CD4-positive, alpha-beta memory T cell (primary cell): ENCODE measurements at regions not wholly inside any gene's neighbourhood (a gene's known extent, or its start where the extent isn't known, plus 50 kb on each side); places are given as distances from the start of the nearest gene placed in this dataset.
"Not testable (repeated sequence)": the region's sequence is repeated elsewhere in the genome, so short reads cannot be mapped to it uniquely, and the experiment has no call there.

Experiments
- CTCF ChIA-PET: fragments of 350-600 bp; sonication (Branson Sonifier 250); formaldehyde crosslinking; loops from one replicate; lab custom pipeline; 2021; ENCODE audit warnings: inconsistent platforms; ENCODE audit not compliant: partially characterized antibody; lab: Charles Lee
- POLR2A ChIA-PET: fragments of 350-600 bp; sonication (Branson Sonifier 250); formaldehyde crosslinking; loops from one replicate; lab custom pipeline; 2021; ENCODE audit not compliant: partially characterized antibody; lab: Charles Lee
- DNase-seq, 5 donors: peaks; one replicate each; pipeline versions ENCODE4 v3.0.0 to v3.0.0-alpha.2; 2020 to 2022; ENCODE audit warnings: mixed read lengths in 1 of 5
- H3K27ac ChIP-seq: one replicate; pipeline ENCODE4 v1.7.0; 2013; ENCODE audit warnings: low read depth, low read length
- H3K27me3 ChIP-seq: 2 replicates; pipeline ENCODE4 v1.7.0; 2013; ENCODE audit warnings: mild to moderate bottlenecking, low read length, moderate library complexity; ENCODE audit not compliant: insufficient read depth
- H3K36me3 ChIP-seq: 2 replicates; pipeline ENCODE4 v1.7.0; 2013; ENCODE audit warnings: mild to moderate bottlenecking, low read length, moderate library complexity; ENCODE audit not compliant: insufficient read depth
- H3K4me1 ChIP-seq: 2 replicates; pipeline ENCODE4 v1.7.0; 2013; ENCODE audit warnings: mild to moderate bottlenecking, low read length, moderate library complexity; ENCODE audit not compliant: insufficient read depth
- H3K4me3 ChIP-seq, 2 donors: one replicate each; pipeline ENCODE4 v1.7.0; 2013; ENCODE audit warnings: low read length in 2 of 2, mild to moderate bottlenecking in 1 of 2
- H3K9me3 ChIP-seq, 2 donors: one replicate each; pipeline ENCODE4 v1.7.0; 2013; ENCODE audit warnings: low read length in 2 of 2, control low read depth in 1 of 2; ENCODE audit not compliant: control insufficient read depth in 1 of 2
- H3K27ac Mint-ChIP-seq, 7 donors: one replicate each; pipeline ENCODE4 v1.8.0; 2020 to 2021; ENCODE audit warnings: mixed read lengths in 7 of 7, mild to moderate bottlenecking in 6 of 7, inconsistent platforms in 3 of 7, moderate library complexity in 3 of 7
- H3K27me3 Mint-ChIP-seq, 2 donors: one replicate each; pipeline ENCODE4 v1.8.0; 2020 to 2021; ENCODE audit warnings: mixed read lengths in 2 of 2
- H3K36me3 Mint-ChIP-seq, 2 donors: one replicate each; pipeline ENCODE4 v1.8.0; 2020 to 2021; ENCODE audit warnings: mixed read lengths in 2 of 2, inconsistent platforms in 1 of 2, mild to moderate bottlenecking in 1 of 2
- H3K4me1 Mint-ChIP-seq, 4 donors: one replicate each; pipeline ENCODE4 v1.8.0; 2020 to 2021; ENCODE audit warnings: mixed read lengths in 4 of 4, mild to moderate bottlenecking in 1 of 4
- H3K4me3 Mint-ChIP-seq, 8 donors: one replicate each; pipeline ENCODE4 v1.8.0; 2020 to 2021; ENCODE audit warnings: mixed read lengths in 8 of 8, mild to moderate bottlenecking in 7 of 8, moderate library complexity in 6 of 8, inconsistent platforms in 3 of 8
- H3K9me3 Mint-ChIP-seq, 8 donors: one replicate each; pipeline ENCODE4 v1.8.0; 2020 to 2021; ENCODE audit warnings: mixed read lengths in 8 of 8, mild to moderate bottlenecking in 5 of 8, inconsistent platforms in 3 of 8, moderate library complexity in 1 of 8
- intact Hi-C: fragments of 100-400 bp; cut with micrococcal nuclease; formaldehyde crosslinking; loops from one replicate; pipeline ENCODE4 v1.15.1; 2023

DNA sequence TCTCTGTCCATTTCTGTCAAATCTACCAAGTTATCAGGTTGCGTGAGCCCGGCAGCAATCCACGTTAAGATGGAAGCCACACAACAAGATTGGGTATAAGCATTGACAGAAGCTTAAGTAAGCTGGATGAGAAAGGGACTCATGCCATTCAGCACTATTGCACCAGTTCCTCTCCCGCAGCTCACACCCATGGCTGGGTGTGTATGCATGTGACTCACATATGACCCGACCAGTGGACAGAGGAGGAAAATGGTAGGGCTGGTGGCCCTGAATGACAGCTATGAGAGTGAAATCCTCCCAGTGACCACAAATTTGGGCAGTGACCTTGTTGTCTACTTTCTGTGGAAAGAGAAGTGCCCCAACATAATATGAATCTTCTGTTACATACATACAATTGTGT, 113.5 kb downstream of the OTOR start:
- no peaks in the 10 kb centered on the region for H3K36me3 Mint-ChIP-seq

DNA sequence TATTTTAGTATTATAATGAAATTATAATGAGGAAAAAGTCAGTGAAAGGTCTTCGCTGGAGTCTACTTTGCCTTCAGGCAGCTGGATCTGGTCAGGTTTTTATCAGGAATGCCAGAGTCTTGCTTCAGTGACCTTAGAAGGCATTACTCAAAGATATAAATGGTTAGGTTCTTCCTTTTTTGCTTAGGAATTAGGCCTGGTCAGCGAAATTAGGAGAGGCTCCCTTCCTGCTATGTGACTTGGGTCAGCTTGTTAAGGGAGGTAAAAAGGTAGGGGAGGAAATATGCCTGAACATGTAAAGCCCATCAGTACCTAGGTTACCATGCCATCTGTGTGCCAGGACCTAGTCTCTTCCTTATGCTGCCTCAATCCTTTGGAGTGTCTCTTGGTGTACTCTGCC, 115.1 kb downstream of the OTOR start:
- intact Hi-C loops: no loop called here
- H3K27me3 Mint-ChIP-seq: peaks cover 3 to 4% of the 10 kb centered on the region in 2 donors
- Histone ChIP-seq H3K4me3 (no peak overlapping the region), H3K27ac (no peak overlapping the region), H3K4me1 (no peaks in the 10 kb centered on the region), H3K36me3 (no peaks in the 10 kb centered on the region), H3K27me3 (peaks cover 5% of the 10 kb centered on the region), H3K9me3 (no peaks in the 10 kb centered on the region)
- no peak for DNase-seq
- POLR2A ChIA-PET: no interaction called here
- H3K4me3 Mint-ChIP-seq: no peak overlapping the region
- no peaks in the 10 kb centered on the region for H3K4me1 Mint-ChIP-seq
- no peak overlapping the region for H3K27ac Mint-ChIP-seq
- CTCF ChIA-PET: no interaction called here
- H3K36me3 Mint-ChIP-seq: no peaks in the 10 kb centered on the region
- peaks cover 0 to 7% (median 0%) of the 10 kb centered on the region in 8 donors for H3K9me3 Mint-ChIP-seq

More for the DNA sequence above, 113.5 kb downstream of the OTOR start:
- intact Hi-C loops: no loop called here
- POLR2A ChIA-PET: no interaction called here
- no peak overlapping the region for H3K4me3 Mint-ChIP-seq
- CTCF ChIA-PET: interaction anchor here (1.1 kb wide), 1 partner anchor 40 kb away, joined by 3 read pairs; no protein-coding TSS in a partner anchor
- DNase-seq: no peak
- H3K27ac Mint-ChIP-seq: no peak overlapping the region
- no peaks in the 10 kb centered on the region for H3K36me3 ChIP-seq
- H3K27me3 Mint-ChIP-seq: peaks cover 4 to 9% of the 10 kb centered on the region in 2 donors
- H3K9me3 Mint-ChIP-seq: peaks cover 0 to 17% (median 2%) of the 10 kb centered on the region in 8 donors
- H3K27ac ChIP-seq: no peak overlapping the region
- H3K9me3 ChIP-seq: no peaks in the 10 kb centered on the region
- H3K4me1 Mint-ChIP-seq: no peaks in the 10 kb centered on the region
- peaks cover 5% of the 10 kb centered on the region for H3K27me3 ChIP-seq
- no peak overlapping the region for H3K4me3 ChIP-seq
- no peaks in the 10 kb centered on the region for H3K4me1 ChIP-seq

DNA sequence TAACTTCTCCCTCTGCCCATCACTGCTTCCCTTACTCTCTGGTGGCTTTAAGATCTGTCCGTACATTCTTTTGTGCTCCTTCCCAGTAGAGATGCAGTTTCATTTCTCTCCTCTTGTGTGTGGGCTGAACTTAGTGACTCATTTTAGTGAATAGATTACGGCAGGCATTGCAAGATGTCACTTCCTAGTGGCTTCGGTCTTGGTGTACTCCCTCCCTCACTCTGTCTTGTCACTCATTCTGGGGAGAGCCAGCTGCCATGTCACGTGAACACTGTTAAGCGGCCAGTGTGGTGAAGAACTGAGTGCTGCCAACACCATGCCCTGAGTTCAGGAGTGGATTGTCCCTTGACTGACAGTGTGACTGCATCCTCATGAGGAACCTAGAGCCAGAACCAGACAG, 115.9 kb downstream of the OTOR start:
- intact Hi-C loops: no loop called here
- no peak for DNase-seq
- H3K4me1 Mint-ChIP-seq: no peaks in the 10 kb centered on the region

DNA sequence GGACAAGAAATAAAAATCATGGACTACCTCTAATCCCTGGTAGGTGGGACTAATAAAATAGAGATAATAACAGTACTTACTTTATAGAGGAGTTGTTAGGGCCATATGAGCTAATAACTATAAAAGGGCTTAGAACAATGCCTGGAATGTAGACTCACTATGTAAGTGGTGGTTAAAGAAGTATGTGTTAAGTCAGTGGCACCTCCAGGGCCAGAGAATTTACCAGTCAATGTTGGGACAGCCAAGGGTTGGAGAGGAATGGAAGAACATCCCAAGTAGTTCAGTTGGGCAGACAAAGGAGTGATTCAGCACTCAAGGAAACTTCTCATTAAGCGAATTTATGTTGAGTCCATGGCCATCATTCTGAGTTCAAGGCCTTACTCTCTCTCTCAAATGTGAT, 116.8 kb downstream of the OTOR start:
- H3K9me3 ChIP-seq: no peaks in the 10 kb centered on the region
- H3K4me1 ChIP-seq: no peaks in the 10 kb centered on the region
- ChIA-PET CTCF (no interaction called here), POLR2A (no interaction called here)
- no peaks in the 10 kb centered on the region for H3K36me3 ChIP-seq
- no peak for DNase-seq
- H3K4me3 ChIP-seq: no peak overlapping the region
- Mint-ChIP-seq H3K27me3 (peaks cover 0 to 2% of the 10 kb centered on the region in 2 donors), H3K9me3 (peaks cover 0 to 7% (median 0%) of the 10 kb centered on the region in 8 donors), H3K4me3 (no peak overlapping the region), H3K4me1 (no peaks in the 10 kb centered on the region), H3K27ac (no peak overlapping the region), H3K36me3 (no peaks in the 10 kb centered on the region)
- no peak overlapping the region for H3K27ac ChIP-seq
- no peaks in the 10 kb centered on the region for H3K27me3 ChIP-seq
- intact Hi-C loops: no loop called here

More for the DNA sequence above, 115.9 kb downstream of the OTOR start:
- Histone ChIP-seq H3K9me3 (no peaks in the 10 kb centered on the region), H3K27me3 (no peaks in the 10 kb centered on the region), H3K27ac (no peak overlapping the region), H3K4me1 (no peaks in the 10 kb centered on the region), H3K36me3 (no peaks in the 10 kb centered on the region), H3K4me3 (no peak overlapping the region)
- no peak overlapping the region for H3K27ac Mint-ChIP-seq
- H3K4me3 Mint-ChIP-seq: no peak overlapping the region
- H3K9me3 Mint-ChIP-seq: peaks cover 0 to 7% (median 0%) of the 10 kb centered on the region in 8 donors
- ChIA-PET POLR2A (no interaction called here), CTCF (no interaction called here)
- H3K36me3 Mint-ChIP-seq: no peaks in the 10 kb centered on the region
- H3K27me3 Mint-ChIP-seq: peaks cover 0 to 2% of the 10 kb centered on the region in 2 donors

DNA sequence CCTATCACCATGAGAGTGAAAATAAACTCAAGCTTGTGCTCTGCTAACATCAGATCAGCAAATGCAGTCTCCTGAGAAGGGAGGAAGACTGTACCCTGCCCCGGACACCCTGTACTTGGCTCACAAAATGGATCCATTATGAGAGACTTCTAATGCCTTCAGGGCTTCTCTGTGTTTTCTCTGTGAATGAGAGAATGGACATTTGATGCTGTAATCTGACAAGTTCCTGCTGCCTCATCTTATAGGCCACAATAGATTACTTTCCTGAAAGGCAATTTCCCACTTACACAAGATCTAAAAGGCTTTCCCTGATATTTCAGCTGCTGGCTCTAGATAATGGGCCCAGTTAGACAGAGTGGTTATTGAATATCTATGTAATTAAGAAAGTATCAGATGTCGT, 117.2 kb downstream of the OTOR start:
- intact Hi-C loops: no loop called here
- DNase-seq: no peak
- H3K27me3 ChIP-seq: no peaks in the 10 kb centered on the region
- ChIA-PET CTCF (no interaction called here), POLR2A (no interaction called here)
- H3K36me3 Mint-ChIP-seq: no peaks in the 10 kb centered on the region
- peaks cover 0 to 7% (median 0%) of the 10 kb centered on the region in 8 donors for H3K9me3 Mint-ChIP-seq
- no peak overlapping the region for H3K27ac Mint-ChIP-seq
- no peak overlapping the region for H3K4me3 ChIP-seq
- no peak overlapping the region for H3K4me3 Mint-ChIP-seq
- H3K4me1 ChIP-seq: no peaks in the 10 kb centered on the region
- no peaks in the 10 kb centered on the region for H3K36me3 ChIP-seq
- H3K27ac ChIP-seq: no peak overlapping the region
- no peaks in the 10 kb centered on the region for H3K4me1 Mint-ChIP-seq
- H3K9me3 ChIP-seq: no peaks in the 10 kb centered on the region
- H3K27me3 Mint-ChIP-seq: peaks cover 0 to 2% of the 10 kb centered on the region in 2 donors

DNA sequence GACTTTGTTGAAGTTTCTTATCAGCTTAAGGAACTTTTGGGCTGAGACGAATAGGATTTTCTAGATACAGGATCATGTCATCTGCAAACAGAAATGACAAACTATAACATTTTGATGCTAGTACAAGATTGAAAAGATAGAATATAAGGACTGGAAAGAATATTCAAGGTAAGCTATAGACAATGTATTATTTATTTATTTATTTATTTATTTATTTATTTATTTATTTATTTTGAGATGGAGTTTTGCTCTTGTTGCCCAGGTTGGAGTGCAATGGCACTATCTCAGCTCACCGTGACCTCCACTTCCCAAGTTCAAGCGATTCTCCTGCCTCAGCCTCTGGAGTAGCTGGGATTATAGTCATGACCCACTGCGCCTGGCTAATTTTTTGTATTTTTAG, 125.0 kb downstream of the OTOR start:
- H3K9me3 Mint-ChIP-seq, intact Hi-C loops, POLR2A ChIA-PET: not testable (repeated sequence)

DNA sequence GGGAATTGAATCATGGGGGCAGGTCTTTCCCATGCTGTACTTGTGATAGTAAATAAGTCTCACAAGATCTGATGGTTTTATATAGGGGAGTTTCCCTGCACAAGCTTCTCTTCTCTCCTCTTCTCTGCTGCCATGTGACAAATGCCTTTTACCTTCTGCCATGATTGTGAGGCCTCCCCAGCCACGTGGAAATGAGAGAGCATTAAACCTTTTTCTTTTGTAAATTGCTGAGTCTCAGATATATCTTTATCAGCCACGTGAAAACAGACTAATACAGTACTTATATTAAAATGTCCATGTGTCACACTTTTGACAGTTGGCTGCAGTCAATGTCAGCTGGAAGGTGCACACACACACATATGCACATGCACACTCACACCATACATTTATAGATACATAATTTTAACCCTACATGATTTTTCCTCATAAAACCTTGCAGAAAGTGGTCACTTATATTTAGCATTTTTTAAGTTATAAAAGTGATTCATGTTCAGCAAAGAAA, 128.9 kb downstream of the OTOR start:
- Mint-ChIP-seq H3K9me3 (peaks cover 0 to 2% (median 0%) of the 10 kb centered on the region in 8 donors), H3K27ac (peak overlapping the region in 1 of 7 donors; percentile 30), H3K27me3 (no peaks in the 10 kb centered on the region), H3K4me3 (no peak overlapping the region), H3K36me3 (no peaks in the 10 kb centered on the region), H3K4me1 (no peaks in the 10 kb centered on the region)
- H3K27me3 ChIP-seq: no peaks in the 10 kb centered on the region
- H3K36me3 ChIP-seq: no peaks in the 10 kb centered on the region
- no peaks in the 10 kb centered on the region for H3K4me1 ChIP-seq
- POLR2A ChIA-PET: no interaction called here
- DNase-seq: no peak
- H3K27ac ChIP-seq: no peak overlapping the region
- no peaks in the 10 kb centered on the region for H3K9me3 ChIP-seq
- CTCF ChIA-PET: no interaction called here
- no peak overlapping the region for H3K4me3 ChIP-seq
- intact Hi-C loops: no loop called here

More for the DNA sequence above, 125.0 kb downstream of the OTOR start:
- H3K4me3 ChIP-seq, H3K27ac ChIP-seq, H3K27me3 ChIP-seq, H3K9me3 ChIP-seq, H3K27me3 Mint-ChIP-seq, H3K27ac Mint-ChIP-seq, H3K4me1 Mint-ChIP-seq, H3K36me3 ChIP-seq, DNase-seq, H3K4me3 Mint-ChIP-seq, CTCF ChIA-PET, H3K36me3 Mint-ChIP-seq, H3K4me1 ChIP-seq: not testable (repeated sequence)

DNA sequence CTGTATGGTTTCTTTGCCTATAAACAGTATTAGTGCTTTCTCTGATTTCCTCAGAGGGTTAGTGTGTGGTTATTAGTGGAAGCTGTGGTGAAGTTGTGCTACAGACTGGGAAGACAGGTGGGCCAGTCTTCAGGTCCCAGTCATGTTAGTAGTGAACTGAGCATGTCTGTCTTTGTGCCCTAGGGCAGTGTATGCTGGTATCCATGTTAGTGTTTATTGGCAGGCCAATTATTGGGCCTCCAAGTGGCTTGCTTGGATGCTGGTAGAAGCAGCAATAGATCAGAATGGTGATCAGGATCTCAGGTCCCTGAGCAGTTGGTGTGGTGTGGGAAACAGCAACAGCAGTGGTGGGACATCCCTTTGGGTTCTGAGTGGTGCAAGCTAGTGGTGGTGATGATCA, 137.6 kb downstream of the OTOR start:
- Mint-ChIP-seq H3K4me1 (no peaks in the 10 kb centered on the region), H3K36me3 (no peaks in the 10 kb centered on the region), H3K4me3 (no peak overlapping the region), H3K27me3 (peaks cover 2 to 3% of the 10 kb centered on the region in 2 donors), H3K27ac (no peak overlapping the region), H3K9me3 (peaks cover 0 to 7% (median 2%) of the 10 kb centered on the region in 8 donors)
- no peaks in the 10 kb centered on the region for H3K36me3 ChIP-seq
- no peak for DNase-seq
- ChIA-PET POLR2A (no interaction called here), CTCF (no interaction called here)
- H3K4me3 ChIP-seq: no peak overlapping the region
- H3K9me3 ChIP-seq: no peaks in the 10 kb centered on the region
- no peaks in the 10 kb centered on the region for H3K4me1 ChIP-seq
- intact Hi-C loops: no loop called here
- no peaks in the 10 kb centered on the region for H3K27me3 ChIP-seq
- H3K27ac ChIP-seq: no peak overlapping the region
